ENCODE measurements at regions not wholly inside any gene's neighbourhood (a gene's known extent, or its start where the extent isn't known, plus 50 kb on each side); places are given as distances from the start of the nearest gene placed in this dataset.

GRCh38 chr3:117512975-117513374 lies 803.4 kb downstream of the TUSC7 start:
- 62 to 70% methylated on average over 1 of the region's 1 CpG for WGBS, 2 donors
- Histone ChIP-seq H3K27me3 (ENCODE audit: control insufficient read depth in 1 of 2, insufficient read depth in 2 of 2, low read length in 2 of 2) (no peaks in the 10 kb centered on the region), H3K4me3 (ENCODE audit: low read depth in 1 of 2, low read length in 2 of 2) (no peak overlapping the region), H3K9me3 (ENCODE audit: control insufficient read depth in 2 of 2, insufficient read depth in 1 of 2, low read depth in 1 of 2, low read length in 1 of 2) (no peaks in the 10 kb centered on the region), H3K4me1 (ENCODE audit: control insufficient read depth in 2 of 2, insufficient read depth in 2 of 2, low read length in 1 of 2) (no peaks in the 10 kb centered on the region), H3K27ac (ENCODE audit: low read depth in 2 of 2, low read length in 1 of 2) (no peak overlapping the region), H3K36me3 (ENCODE audit: control insufficient read depth in 2 of 2, insufficient read depth in 2 of 2, low read length in 1 of 2) (no peaks in the 10 kb centered on the region)

GRCh38 chr3:117515309-117515708 lies 805.7 kb downstream of the TUSC7 start:
- no peak overlapping the region for H3K4me3 ChIP-seq (ENCODE audit: low read depth in 1 of 2, low read length in 2 of 2)
- H3K36me3 ChIP-seq (ENCODE audit: control insufficient read depth in 2 of 2, insufficient read depth in 2 of 2, low read length in 1 of 2) = no peaks in the 10 kb centered on the region
- 81 to 83% methylated on average over 2 of the region's 2 CpGs for WGBS, 2 donors
- H3K27ac ChIP-seq (ENCODE audit: low read depth in 2 of 2, low read length in 1 of 2) = no peak overlapping the region
- no peaks in the 10 kb centered on the region for H3K4me1 ChIP-seq (ENCODE audit: control insufficient read depth in 2 of 2, insufficient read depth in 2 of 2, low read length in 1 of 2)
- H3K9me3 ChIP-seq (ENCODE audit: control insufficient read depth in 2 of 2, insufficient read depth in 1 of 2, low read depth in 1 of 2, low read length in 1 of 2) = no peaks in the 10 kb centered on the region
- no peaks in the 10 kb centered on the region for H3K27me3 ChIP-seq (ENCODE audit: control insufficient read depth in 1 of 2, insufficient read depth in 2 of 2, low read length in 2 of 2)

GRCh38 chr3:117518364-117518763 lies 808.8 kb downstream of the TUSC7 start:
- H3K36me3 ChIP-seq (ENCODE audit: control insufficient read depth in 2 of 2, insufficient read depth in 2 of 2, low read length in 1 of 2) = no peaks in the 10 kb centered on the region
- no peak overlapping the region for H3K4me3 ChIP-seq (ENCODE audit: low read depth in 1 of 2, low read length in 2 of 2)
- no peaks in the 10 kb centered on the region for H3K9me3 ChIP-seq (ENCODE audit: control insufficient read depth in 2 of 2, insufficient read depth in 1 of 2, low read depth in 1 of 2, low read length in 1 of 2)
- WGBS, 2 donors = 63 to 79% methylated on average over 4 of the region's 4 CpGs
- H3K27ac ChIP-seq (ENCODE audit: low read depth in 2 of 2, low read length in 1 of 2) = no peak overlapping the region
- no peaks in the 10 kb centered on the region for H3K4me1 ChIP-seq (ENCODE audit: control insufficient read depth in 2 of 2, insufficient read depth in 2 of 2, low read length in 1 of 2)
- no peaks in the 10 kb centered on the region for H3K27me3 ChIP-seq (ENCODE audit: control insufficient read depth in 1 of 2, insufficient read depth in 2 of 2, low read length in 2 of 2)

GRCh38 chr3:117519776-117520175 lies 810.2 kb downstream of the TUSC7 start:
- WGBS, 2 donors = 84 to 93% methylated on average over 1 of the region's 1 CpG
- no peaks in the 10 kb centered on the region for H3K36me3 ChIP-seq (ENCODE audit: control insufficient read depth in 2 of 2, insufficient read depth in 2 of 2, low read length in 1 of 2)
- H3K27ac ChIP-seq (ENCODE audit: low read depth in 2 of 2, low read length in 1 of 2) = no peak overlapping the region
- H3K9me3 ChIP-seq (ENCODE audit: control insufficient read depth in 2 of 2, insufficient read depth in 1 of 2, low read depth in 1 of 2, low read length in 1 of 2) = no peaks in the 10 kb centered on the region
- H3K27me3 ChIP-seq (ENCODE audit: control insufficient read depth in 1 of 2, insufficient read depth in 2 of 2, low read length in 2 of 2) = no peaks in the 10 kb centered on the region
- no peaks in the 10 kb centered on the region for H3K4me1 ChIP-seq (ENCODE audit: control insufficient read depth in 2 of 2, insufficient read depth in 2 of 2, low read length in 1 of 2)
- no peak overlapping the region for H3K4me3 ChIP-seq (ENCODE audit: low read depth in 1 of 2, low read length in 2 of 2)

- Histone ChIP-seq H3K4me3 (ENCODE audit: low read depth in 1 of 2, low read length in 2 of 2) (no peak overlapping the region), H3K9me3 (ENCODE audit: control insufficient read depth in 2 of 2, insufficient read depth in 1 of 2, low read depth in 1 of 2, low read length in 1 of 2) (no peaks in the 10 kb centered on the region), H3K27me3 (ENCODE audit: control insufficient read depth in 1 of 2, insufficient read depth in 2 of 2, low read length in 2 of 2) (no peaks in the 10 kb centered on the region), H3K27ac (ENCODE audit: low read depth in 2 of 2, low read length in 1 of 2) (no peak overlapping the region), H3K4me1 (ENCODE audit: control insufficient read depth in 2 of 2, insufficient read depth in 2 of 2, low read length in 1 of 2) (no peaks in the 10 kb centered on the region), H3K36me3 (ENCODE audit: control insufficient read depth in 2 of 2, insufficient read depth in 2 of 2, low read length in 1 of 2) (no peaks in the 10 kb centered on the region)
- 78 to 84% methylated on average over 4 of the region's 4 CpGs for WGBS, 2 donors
Measured at GRCh38 chr3:117520582-117520981, 811.0 kb downstream of the TUSC7 start.

GRCh38 chr3:117523418-117523817 lies 813.8 kb downstream of the TUSC7 start:
- Histone ChIP-seq H3K9me3 (ENCODE audit: control insufficient read depth in 2 of 2, insufficient read depth in 1 of 2, low read depth in 1 of 2, low read length in 1 of 2) (no peaks in the 10 kb centered on the region), H3K27me3 (ENCODE audit: control insufficient read depth in 1 of 2, insufficient read depth in 2 of 2, low read length in 2 of 2) (no peaks in the 10 kb centered on the region), H3K27ac (ENCODE audit: low read depth in 2 of 2, low read length in 1 of 2) (no peak overlapping the region), H3K4me3 (ENCODE audit: low read depth in 1 of 2, low read length in 2 of 2) (no peak overlapping the region), H3K36me3 (ENCODE audit: control insufficient read depth in 2 of 2, insufficient read depth in 2 of 2, low read length in 1 of 2) (no peaks in the 10 kb centered on the region), H3K4me1 (ENCODE audit: control insufficient read depth in 2 of 2, insufficient read depth in 2 of 2, low read length in 1 of 2) (no peaks in the 10 kb centered on the region)
- WGBS, 2 donors = 75 to 82% methylated on average over 5 of the region's 5 CpGs

GRCh38 chr3:117524890-117525289 lies 815.3 kb downstream of the TUSC7 start:
- Histone ChIP-seq H3K27ac (ENCODE audit: low read depth in 2 of 2, low read length in 1 of 2) (no peak overlapping the region), H3K27me3 (ENCODE audit: control insufficient read depth in 1 of 2, insufficient read depth in 2 of 2, low read length in 2 of 2) (no peaks in the 10 kb centered on the region), H3K36me3 (ENCODE audit: control insufficient read depth in 2 of 2, insufficient read depth in 2 of 2, low read length in 1 of 2) (no peaks in the 10 kb centered on the region), H3K4me1 (ENCODE audit: control insufficient read depth in 2 of 2, insufficient read depth in 2 of 2, low read length in 1 of 2) (no peaks in the 10 kb centered on the region), H3K4me3 (ENCODE audit: low read depth in 1 of 2, low read length in 2 of 2) (no peak overlapping the region), H3K9me3 (ENCODE audit: control insufficient read depth in 2 of 2, insufficient read depth in 1 of 2, low read depth in 1 of 2, low read length in 1 of 2) (no peaks in the 10 kb centered on the region)
- WGBS, 2 donors = 70 to 74% methylated on average over 4 of the region's 4 CpGs

- Histone ChIP-seq H3K4me3 (ENCODE audit: low read depth in 1 of 2, low read length in 2 of 2) (no peak overlapping the region), H3K9me3 (ENCODE audit: control insufficient read depth in 2 of 2, insufficient read depth in 1 of 2, low read depth in 1 of 2, low read length in 1 of 2) (no peaks in the 10 kb centered on the region), H3K27me3 (ENCODE audit: control insufficient read depth in 1 of 2, insufficient read depth in 2 of 2, low read length in 2 of 2) (no peaks in the 10 kb centered on the region), H3K4me1 (ENCODE audit: control insufficient read depth in 2 of 2, insufficient read depth in 2 of 2, low read length in 1 of 2) (no peaks in the 10 kb centered on the region), H3K27ac (ENCODE audit: low read depth in 2 of 2, low read length in 1 of 2) (no peak overlapping the region), H3K36me3 (ENCODE audit: control insufficient read depth in 2 of 2, insufficient read depth in 2 of 2, low read length in 1 of 2) (no peaks in the 10 kb centered on the region)
- 60 to 61% methylated on average over 3 of the region's 3 CpGs for WGBS, 2 donors
Measured at GRCh38 chr3:117526470-117527079, 817.0 kb downstream of the TUSC7 start.

- no peak overlapping the region for H3K4me3 ChIP-seq (ENCODE audit: low read depth in 1 of 2, low read length in 2 of 2)
- no peaks in the 10 kb centered on the region for H3K4me1 ChIP-seq (ENCODE audit: control insufficient read depth in 2 of 2, insufficient read depth in 2 of 2, low read length in 1 of 2)
- WGBS, 2 donors = 82 to 86% methylated on average over 2 of the region's 2 CpGs
- no peaks in the 10 kb centered on the region for H3K9me3 ChIP-seq (ENCODE audit: control insufficient read depth in 2 of 2, insufficient read depth in 1 of 2, low read depth in 1 of 2, low read length in 1 of 2)
- H3K27ac ChIP-seq (ENCODE audit: low read depth in 2 of 2, low read length in 1 of 2) = no peak overlapping the region
- no peaks in the 10 kb centered on the region for H3K27me3 ChIP-seq (ENCODE audit: control insufficient read depth in 1 of 2, insufficient read depth in 2 of 2, low read length in 2 of 2)
- H3K36me3 ChIP-seq (ENCODE audit: control insufficient read depth in 2 of 2, insufficient read depth in 2 of 2, low read length in 1 of 2) = no peaks in the 10 kb centered on the region
Measured at GRCh38 chr3:117527346-117527745, 817.8 kb downstream of the TUSC7 start.

GRCh38 chr3:117528688-117529087 lies 819.1 kb downstream of the TUSC7 start:
- no peaks in the 10 kb centered on the region for H3K27me3 ChIP-seq (ENCODE audit: control insufficient read depth in 1 of 2, insufficient read depth in 2 of 2, low read length in 2 of 2)
- H3K9me3 ChIP-seq (ENCODE audit: control insufficient read depth in 2 of 2, insufficient read depth in 1 of 2, low read depth in 1 of 2, low read length in 1 of 2) = no peaks in the 10 kb centered on the region
- H3K4me1 ChIP-seq (ENCODE audit: control insufficient read depth in 2 of 2, insufficient read depth in 2 of 2, low read length in 1 of 2) = no peaks in the 10 kb centered on the region
- H3K36me3 ChIP-seq (ENCODE audit: control insufficient read depth in 2 of 2, insufficient read depth in 2 of 2, low read length in 1 of 2) = no peaks in the 10 kb centered on the region
- H3K27ac ChIP-seq (ENCODE audit: low read depth in 2 of 2, low read length in 1 of 2) = no peak overlapping the region
- H3K4me3 ChIP-seq (ENCODE audit: low read depth in 1 of 2, low read length in 2 of 2) = no peak overlapping the region
- WGBS, 2 donors = 69% methylated on average over 1 of the region's 1 CpG

Data from esophagus (tissue), 2 donors.